ENCODE measurements at regions not wholly inside any gene's neighbourhood (a gene's known extent, or its start where the extent isn't known, plus 50 kb on each side); places are given as distances from the start of the nearest gene placed in this dataset.

DNA sequence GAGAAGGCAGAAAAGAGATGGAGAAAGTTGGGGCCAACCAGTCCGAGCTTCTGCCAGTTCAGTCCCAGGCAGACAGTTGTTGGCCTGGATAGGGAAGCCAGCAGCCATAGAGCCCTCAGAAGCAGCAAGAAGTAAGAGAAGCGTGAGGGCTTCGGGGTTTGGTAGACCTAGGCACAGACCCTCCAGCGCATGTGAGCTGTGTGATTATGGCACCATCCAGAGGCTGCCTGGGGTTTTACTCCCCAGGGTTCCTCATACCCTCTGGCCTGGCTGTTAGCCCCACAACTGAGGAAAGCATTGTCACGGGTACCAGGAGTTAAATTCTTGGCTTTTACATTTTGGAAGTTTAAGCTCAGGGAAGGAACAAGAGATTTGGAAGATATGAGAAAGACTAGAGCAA lies 93.7 kb upstream of the RAB6C start:
- Histone ChIP-seq H3K4me3 (ENCODE audit: control insufficient read depth in 2 of 3, extremely low read depth in 1 of 3, insufficient read depth in 2 of 3, low read depth in 1 of 3, low read length in 3 of 3) (no peak overlapping the region), H3K4me1 (ENCODE audit: control insufficient read depth, extremely low read depth, insufficient read depth, low read length) (no peaks in the 10 kb centered on the region), H3K9ac (ENCODE audit: control insufficient read depth, extremely low read depth, insufficient read depth, low read length) (no peak overlapping the region), H3K9me1 (ENCODE audit: control insufficient read depth, extremely low read depth, insufficient read depth, low read length) (no peaks in the 10 kb centered on the region), H3K27ac (ENCODE audit: control insufficient read depth, insufficient read depth, low read length) (no peak overlapping the region), H3K79me2 (ENCODE audit: control insufficient read depth, insufficient read depth, low read length) (no peaks in the 10 kb centered on the region), H3K9me3 (ENCODE audit: control insufficient read depth, low read depth, low read length) (no peaks in the 10 kb centered on the region), H3K4me2 (ENCODE audit: control insufficient read depth, extremely low read depth, insufficient read depth, low read depth, low read length) (no peak overlapping the region), H3K27me3 (ENCODE audit: control insufficient read depth, extremely low read depth, insufficient read depth, low read length) (peaks cover 3% of the 10 kb centered on the region), H2AFZ (ENCODE audit: control insufficient read depth, low read length) (no peak overlapping the region), H4K20me1 (ENCODE audit: control insufficient read depth, extremely low read depth, insufficient read depth, low read length) (no peaks in the 10 kb centered on the region), H3K36me3 (ENCODE audit: control insufficient read depth in 2 of 2, extremely low read depth in 1 of 2, insufficient read depth in 2 of 2, low read length in 2 of 2) (no peaks in the 10 kb centered on the region)
- dilution Hi-C loops (cut with MboI; ENCODE audit: extremely low pct_ligation_motif_present, low sequenced_read_pairs) = no loop called here
- FAIRE-seq = no peak
- no peak for DNase-seq (ENCODE audit: low read depth, low spot score)
- TF ChIP-seq, protein P1, sequence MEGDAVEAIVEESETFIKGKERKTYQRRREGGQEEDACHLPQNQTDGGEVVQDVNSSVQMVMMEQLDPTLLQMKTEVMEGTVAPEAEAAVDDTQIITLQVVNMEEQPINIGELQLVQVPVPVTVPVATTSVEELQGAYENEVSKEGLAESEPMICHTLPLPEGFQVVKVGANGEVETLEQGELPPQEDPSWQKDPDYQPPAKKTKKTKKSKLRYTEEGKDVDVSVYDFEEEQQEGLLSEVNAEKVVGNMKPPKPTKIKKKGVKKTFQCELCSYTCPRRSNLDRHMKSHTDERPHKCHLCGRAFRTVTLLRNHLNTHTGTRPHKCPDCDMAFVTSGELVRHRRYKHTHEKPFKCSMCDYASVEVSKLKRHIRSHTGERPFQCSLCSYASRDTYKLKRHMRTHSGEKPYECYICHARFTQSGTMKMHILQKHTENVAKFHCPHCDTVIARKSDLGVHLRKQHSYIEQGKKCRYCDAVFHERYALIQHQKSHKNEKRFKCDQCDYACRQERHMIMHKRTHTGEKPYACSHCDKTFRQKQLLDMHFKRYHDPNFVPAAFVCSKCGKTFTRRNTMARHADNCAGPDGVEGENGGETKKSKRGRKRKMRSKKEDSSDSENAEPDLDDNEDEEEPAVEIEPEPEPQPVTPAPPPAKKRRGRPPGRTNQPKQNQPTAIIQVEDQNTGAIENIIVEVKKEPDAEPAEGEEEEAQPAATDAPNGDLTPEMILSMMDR (optimal IDR thresholded peaks at IDR 0.05 in 1 of 3, IDR thresholded peaks at IDR 0.05 in 1 of 3, conservative IDR thresholded peaks at IDR 0.05 in 1 of 3; ENCODE audit: extremely low read depth in 1 of 3, insufficient read depth in 2 of 3, low read length in 3 of 3) = peak in 1 of 3 experiments; percentile 22
- no peak for TF ChIP-seq EZH2 (IDR thresholded peaks at IDR 0.05; ENCODE audit: low read length)

DNA sequence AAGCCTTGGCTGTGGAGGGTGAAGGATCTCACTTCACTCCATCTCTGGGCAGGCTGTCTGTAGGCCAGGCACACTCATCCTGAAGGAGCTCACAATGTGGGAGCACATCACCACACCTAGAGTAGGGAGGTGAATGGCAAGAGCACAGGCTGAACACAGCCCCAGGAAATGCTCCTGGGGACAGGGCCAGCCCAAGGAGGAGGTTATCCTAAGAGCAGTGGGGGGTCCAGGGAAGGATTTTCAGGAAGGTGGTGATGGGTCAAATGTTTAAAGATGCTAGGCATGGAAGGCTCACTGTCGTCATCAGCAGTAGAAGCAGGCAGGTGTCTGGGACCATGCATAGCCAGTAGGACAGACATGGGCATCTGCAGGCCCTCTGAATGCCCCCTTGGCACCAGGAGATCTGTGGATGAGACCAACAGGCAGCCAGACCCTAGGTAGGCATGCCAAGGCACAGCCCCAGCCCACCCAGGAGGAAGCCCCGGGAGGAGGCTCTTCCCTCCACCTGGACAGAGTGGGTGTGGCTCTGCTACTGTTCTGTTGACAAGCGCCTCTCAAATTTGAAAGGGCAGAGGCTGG lies 91.7 kb upstream of the RAB6C start:
- Histone ChIP-seq H3K9ac (ENCODE audit: control insufficient read depth, extremely low read depth, insufficient read depth, low read length) (no peak overlapping the region), H4K20me1 (ENCODE audit: control insufficient read depth, extremely low read depth, insufficient read depth, low read length) (no peaks in the 10 kb centered on the region), H3K4me3 (ENCODE audit: control insufficient read depth in 2 of 3, extremely low read depth in 1 of 3, insufficient read depth in 2 of 3, low read depth in 1 of 3, low read length in 3 of 3) (no peak overlapping the region), H3K4me1 (ENCODE audit: control insufficient read depth, extremely low read depth, insufficient read depth, low read length) (no peaks in the 10 kb centered on the region), H3K79me2 (ENCODE audit: control insufficient read depth, insufficient read depth, low read length) (no peaks in the 10 kb centered on the region), H3K36me3 (ENCODE audit: control insufficient read depth in 2 of 2, extremely low read depth in 1 of 2, insufficient read depth in 2 of 2, low read length in 2 of 2) (no peaks in the 10 kb centered on the region), H3K9me1 (ENCODE audit: control insufficient read depth, extremely low read depth, insufficient read depth, low read length) (no peaks in the 10 kb centered on the region), H3K4me2 (ENCODE audit: control insufficient read depth, extremely low read depth, insufficient read depth, low read depth, low read length) (no peak overlapping the region), H3K9me3 (ENCODE audit: control insufficient read depth, low read depth, low read length) (no peaks in the 10 kb centered on the region), H3K27ac (ENCODE audit: control insufficient read depth, insufficient read depth, low read length) (no peak overlapping the region), H3K27me3 (ENCODE audit: control insufficient read depth, extremely low read depth, insufficient read depth, low read length) (peaks cover 3% of the 10 kb centered on the region), H2AFZ (ENCODE audit: control insufficient read depth, low read length) (no peak overlapping the region)
- FAIRE-seq (no peak), DNase-seq (ENCODE audit: low read depth, low spot score) (no peak)
- no peak for TF ChIP-seq EZH2 (IDR thresholded peaks at IDR 0.05; ENCODE audit: low read length)
- TF ChIP-seq, protein P1 (optimal IDR thresholded peaks at IDR 0.05 in 1 of 3, IDR thresholded peaks at IDR 0.05 in 1 of 3, conservative IDR thresholded peaks at IDR 0.05 in 1 of 3; ENCODE audit: extremely low read depth in 1 of 3, insufficient read depth in 2 of 3, low read length in 3 of 3) = no peak
- dilution Hi-C loops (cut with MboI; ENCODE audit: extremely low pct_ligation_motif_present, low sequenced_read_pairs) = no loop called here
